ENCODE measurements at regions not wholly inside any gene's neighbourhood (a gene's known extent, or its start where the extent isn't known, plus 50 kb on each side); places are given as distances from the start of the nearest gene placed in this dataset.

DNA sequence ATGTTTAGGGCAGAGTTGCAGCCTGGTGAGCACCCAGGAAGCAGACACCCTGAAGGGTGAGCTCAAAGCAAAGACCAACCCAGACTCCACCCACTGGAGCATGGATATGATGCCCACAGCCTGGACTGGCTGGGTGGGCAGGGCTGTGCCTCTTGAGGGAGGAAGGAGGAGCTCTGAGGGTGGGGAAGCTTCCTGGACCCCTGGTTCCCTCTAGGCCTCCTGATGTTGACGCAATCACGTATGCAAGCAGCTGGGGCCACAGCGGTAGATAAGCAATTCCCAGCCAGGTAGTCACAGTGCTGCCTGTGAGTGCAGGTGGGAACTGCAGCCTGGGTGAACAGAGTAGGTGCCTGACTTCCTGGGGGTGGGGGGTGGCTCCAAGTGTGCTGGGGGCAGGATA lies 271.5 kb downstream of the CDK5RAP2 start:
- no peak for DNase-seq (ENCODE audit: low spot score)
- BruUV-seq (replicated peaks) = no TSS peak
- peaks cover 25% of the 10 kb centered on the region for H3K27me3 ChIP-seq (replicated peaks; ENCODE audit: insufficient read depth, low read depth, low read length, poor library complexity)
- TF ChIP-seq, protein P1, sequence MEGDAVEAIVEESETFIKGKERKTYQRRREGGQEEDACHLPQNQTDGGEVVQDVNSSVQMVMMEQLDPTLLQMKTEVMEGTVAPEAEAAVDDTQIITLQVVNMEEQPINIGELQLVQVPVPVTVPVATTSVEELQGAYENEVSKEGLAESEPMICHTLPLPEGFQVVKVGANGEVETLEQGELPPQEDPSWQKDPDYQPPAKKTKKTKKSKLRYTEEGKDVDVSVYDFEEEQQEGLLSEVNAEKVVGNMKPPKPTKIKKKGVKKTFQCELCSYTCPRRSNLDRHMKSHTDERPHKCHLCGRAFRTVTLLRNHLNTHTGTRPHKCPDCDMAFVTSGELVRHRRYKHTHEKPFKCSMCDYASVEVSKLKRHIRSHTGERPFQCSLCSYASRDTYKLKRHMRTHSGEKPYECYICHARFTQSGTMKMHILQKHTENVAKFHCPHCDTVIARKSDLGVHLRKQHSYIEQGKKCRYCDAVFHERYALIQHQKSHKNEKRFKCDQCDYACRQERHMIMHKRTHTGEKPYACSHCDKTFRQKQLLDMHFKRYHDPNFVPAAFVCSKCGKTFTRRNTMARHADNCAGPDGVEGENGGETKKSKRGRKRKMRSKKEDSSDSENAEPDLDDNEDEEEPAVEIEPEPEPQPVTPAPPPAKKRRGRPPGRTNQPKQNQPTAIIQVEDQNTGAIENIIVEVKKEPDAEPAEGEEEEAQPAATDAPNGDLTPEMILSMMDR (conservative IDR thresholded peaks at IDR 0.05; ENCODE audit: low read depth, low read length) = no peak
- no peak for TF ChIP-seq EZH2 (IDR thresholded peaks at IDR 0.05; ENCODE audit: borderline replicate concordance, low read depth, low read length, poor library complexity, severe bottlenecking)
- H3K9me3 ChIP-seq (ENCODE audit: low read depth, low read length, poor library complexity, severe bottlenecking) = no peaks in the 10 kb centered on the region
- H3K36me3 ChIP-seq (ENCODE audit: insufficient read depth, low read length, poor library complexity, severe bottlenecking) = no peaks in the 10 kb centered on the region
- ChIA-PET CTCF (no interaction called here), POLR2A (ENCODE audit: low non-redundant PET) (no interaction called here)
- intact Hi-C loops (cut with micrococcal nuclease; ENCODE audit: unreplicated experiment) = no loop called here
- no peaks in the 10 kb centered on the region for H3K4me1 ChIP-seq (ENCODE audit: insufficient read depth, low read length, poor library complexity, severe bottlenecking)
- no peak overlapping the region for H3K27ac ChIP-seq (ENCODE audit: low read depth, low read length, poor library complexity, severe bottlenecking)
- H3K4me3 ChIP-seq (ENCODE audit: low read depth, low read length, poor library complexity, severe bottlenecking) = no peak overlapping the region

DNA sequence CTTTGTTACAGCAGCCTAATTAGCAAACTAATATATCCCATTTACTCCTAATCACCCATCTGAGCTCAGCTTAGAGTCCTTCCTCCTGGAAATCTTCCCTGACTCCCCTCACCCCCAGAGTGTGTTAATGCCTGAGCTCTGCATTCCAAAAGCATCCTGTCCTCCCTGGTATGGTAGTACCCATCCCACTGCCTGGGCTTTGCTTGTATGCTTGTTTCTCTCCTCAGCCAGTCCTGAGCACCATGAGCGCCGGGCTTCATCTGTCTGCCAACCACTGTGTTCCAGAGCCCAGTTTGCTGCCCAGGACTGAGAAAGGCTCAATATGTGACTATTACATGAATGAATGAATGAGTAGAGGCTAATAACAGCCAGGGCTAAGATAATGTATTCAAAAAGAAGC lies 272.4 kb downstream of the CDK5RAP2 start:
- no peak for DNase-seq (ENCODE audit: low spot score)
- BruUV-seq (replicated peaks) = no TSS peak
- Histone ChIP-seq H3K36me3 (ENCODE audit: insufficient read depth, low read length, poor library complexity, severe bottlenecking) (no peaks in the 10 kb centered on the region), H3K27me3 (replicated peaks; ENCODE audit: insufficient read depth, low read depth, low read length, poor library complexity) (peaks cover 16% of the 10 kb centered on the region), H3K4me1 (ENCODE audit: insufficient read depth, low read length, poor library complexity, severe bottlenecking) (no peaks in the 10 kb centered on the region), H3K9me3 (ENCODE audit: low read depth, low read length, poor library complexity, severe bottlenecking) (no peaks in the 10 kb centered on the region), H3K27ac (ENCODE audit: low read depth, low read length, poor library complexity, severe bottlenecking) (no peak overlapping the region), H3K4me3 (ENCODE audit: low read depth, low read length, poor library complexity, severe bottlenecking) (no peak overlapping the region)
- TF ChIP-seq, protein P1 (conservative IDR thresholded peaks at IDR 0.05; ENCODE audit: low read depth, low read length) = no peak
- no peak for TF ChIP-seq EZH2 (IDR thresholded peaks at IDR 0.05; ENCODE audit: borderline replicate concordance, low read depth, low read length, poor library complexity, severe bottlenecking)
- POLR2A ChIA-PET (ENCODE audit: low non-redundant PET) = no interaction called here
- CTCF ChIA-PET = no interaction called here
- intact Hi-C loops (cut with micrococcal nuclease; ENCODE audit: unreplicated experiment) = no loop called here

DNA sequence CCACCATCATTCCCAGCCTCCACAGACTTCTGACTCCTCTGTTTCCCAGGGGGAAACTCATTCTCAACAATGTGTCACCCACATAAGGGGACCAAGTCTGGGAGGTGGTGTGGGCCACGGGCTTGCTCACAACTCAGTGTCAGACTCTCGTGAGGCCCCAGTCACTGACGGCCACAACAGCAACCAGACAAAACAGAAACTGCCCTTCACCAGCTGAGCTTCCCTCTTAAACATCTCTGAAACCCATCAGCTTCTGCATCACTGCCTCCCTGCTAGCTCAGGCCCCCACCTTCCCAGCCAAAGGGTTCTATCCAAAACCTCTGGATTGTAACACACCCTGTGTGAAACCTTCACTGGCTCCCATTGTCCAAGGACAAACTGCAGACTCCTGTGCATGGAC lies 273.4 kb downstream of the CDK5RAP2 start:
- intact Hi-C loops (cut with micrococcal nuclease; ENCODE audit: unreplicated experiment) = no loop called here
- no peaks in the 10 kb centered on the region for H3K4me1 ChIP-seq (ENCODE audit: insufficient read depth, low read length, poor library complexity, severe bottlenecking)
- H3K4me3 ChIP-seq (ENCODE audit: low read depth, low read length, poor library complexity, severe bottlenecking) = no peak overlapping the region
- H3K36me3 ChIP-seq (ENCODE audit: insufficient read depth, low read length, poor library complexity, severe bottlenecking) = no peaks in the 10 kb centered on the region
- POLR2A ChIA-PET (ENCODE audit: low non-redundant PET) = no interaction called here
- no peak overlapping the region for H3K27ac ChIP-seq (ENCODE audit: low read depth, low read length, poor library complexity, severe bottlenecking)
- BruUV-seq (replicated peaks) = no TSS peak
- TF ChIP-seq, protein P1 (conservative IDR thresholded peaks at IDR 0.05; ENCODE audit: low read depth, low read length) = no peak
- no peak for TF ChIP-seq EZH2 (IDR thresholded peaks at IDR 0.05; ENCODE audit: borderline replicate concordance, low read depth, low read length, poor library complexity, severe bottlenecking)
- H3K27me3 ChIP-seq (replicated peaks; ENCODE audit: insufficient read depth, low read depth, low read length, poor library complexity) = peaks cover 26% of the 10 kb centered on the region
- no peaks in the 10 kb centered on the region for H3K9me3 ChIP-seq (ENCODE audit: low read depth, low read length, poor library complexity, severe bottlenecking)
- DNase-seq (ENCODE audit: low spot score) = no peak
- CTCF ChIA-PET = no interaction called here
